Umbilical cord (tissue), 1 donor: ENCODE measurements at regions not wholly inside any gene's neighbourhood (a gene's known extent, or its start where the extent isn't known, plus 50 kb on each side); places are given as distances from the start of the nearest gene placed in this dataset.

ENCODE experiments used
- DNase-seq: peaks from one replicate; pipeline ENCODE4 v3.0.0-alpha.2; 2015; ENCODE audit warnings: low spot score

GRCh38 chr2:120548627-120549608, 186.8 kb upstream of the GLI2 start:
- no peak for DNase-seq

GRCh38 chr2:120549841-120550240, 185.8 kb upstream of the GLI2 start:
- DNase-seq = no peak

GRCh38 chr2:120550282-120550681, 185.4 kb upstream of the GLI2 start:
- DNase-seq = peak; percentile 72

- DNase-seq = no peak
Observed at GRCh38 chr2:120550893-120551446, 184.7 kb upstream of the GLI2 start.

GRCh38 chr2:120551522-120551921, 184.1 kb upstream of the GLI2 start:
- no peak for DNase-seq

- DNase-seq = peak; percentile 36
Observed at GRCh38 chr2:120552079-120552478, 183.6 kb upstream of the GLI2 start.

- DNase-seq = peak; percentile 47
Observed at GRCh38 chr2:120552800-120553481, 182.7 kb upstream of the GLI2 start.

GRCh38 chr2:120554625-120555032, 181.0 kb upstream of the GLI2 start:
- DNase-seq = no peak

GRCh38 chr2:120555092-120555491, 180.6 kb upstream of the GLI2 start:
- DNase-seq = no peak

- no peak for DNase-seq
Observed at GRCh38 chr2:120556911-120557310, 178.8 kb upstream of the GLI2 start.

GRCh38 chr2:120558847-120559246, 176.8 kb upstream of the GLI2 start:
- DNase-seq = no peak

GRCh38 chr2:120559401-120559800, 176.3 kb upstream of the GLI2 start:
- DNase-seq = peak; percentile 84

- no peak for DNase-seq
Observed at GRCh38 chr2:120560330-120560729, 175.3 kb upstream of the GLI2 start.

GRCh38 chr2:120561379-120562035, 174.2 kb upstream of the GLI2 start:
- no peak for DNase-seq

- DNase-seq = no peak
Observed at GRCh38 chr2:120562218-120563005, 173.3 kb upstream of the GLI2 start.

GRCh38 chr2:120563616-120564015, 172.1 kb upstream of the GLI2 start:
- no peak for DNase-seq

- no peak for DNase-seq
Observed at GRCh38 chr2:120564213-120565094, 171.2 kb upstream of the GLI2 start.

- DNase-seq = no peak
Observed at GRCh38 chr2:120565095-120565460, 170.6 kb upstream of the GLI2 start.

- no peak for DNase-seq
Observed at GRCh38 chr2:120565929-120566328, 169.7 kb upstream of the GLI2 start.
